Esophagus mucosa (tissue), 1 donor: ENCODE measurements at regions not wholly inside any gene's neighbourhood (a gene's known extent, or its start where the extent isn't known, plus 50 kb on each side); places are given as distances from the start of the nearest gene placed in this dataset.

Source experiments
- ATAC-seq: fragments of 200-7000 bp; cut with Tn5 transposase; one replicate; pipeline ENCODE4 v1.9.1; 2020
- donor health status: DM: yes; HTN: yes; CAD: no.

GRCh38 chr7:12518920-12519681 is 51.4 kb upstream of the SCIN start:
- ATAC-seq, result no peak

GRCh38 chr7:12519682-12520009 is 50.9 kb upstream of the SCIN start:
- ATAC-seq, result no peak
